Transverse colon (tissue), 4 donors: ENCODE measurements at regions not wholly inside any gene's neighbourhood (a gene's known extent, or its start where the extent isn't known, plus 50 kb on each side); places are given as distances from the start of the nearest gene placed in this dataset.

Source experiments
- DNase-seq: peaks from one replicate; pipeline ENCODE4 v3.0.0-alpha.2; 2019
- H3K27ac ChIP-seq, 4 donors: fragments of 200-600 bp; sonication (generic); 2 replicates each; pipeline ENCODE4 v1.5.1; 2016 to 2018; ENCODE audit warnings: inconsistent platforms in 4 of 4
- H3K27me3 ChIP-seq: fragments of 200-600 bp; sonication (generic); 2 replicates; pipeline ENCODE4 v1.5.1; 2017; ENCODE audit warnings: inconsistent platforms
- H3K36me3 ChIP-seq, 4 donors: fragments of 200-600 bp; sonication (generic); 2 replicates each; pipeline ENCODE4 v1.5.1; 2017 to 2019; ENCODE audit warnings: inconsistent platforms in 4 of 4
- H3K4me1 ChIP-seq, 4 donors: fragments of 200-600 bp; sonication (generic); 2 replicates each; pipeline ENCODE4 v1.5.1; 2017 to 2020; ENCODE audit warnings: inconsistent platforms in 4 of 4
- H3K4me3 ChIP-seq, 4 donors: fragments of 200-600 bp; sonication (generic); 1 replicate in 1 of 4; 2 replicates in 3 of 4; pipeline versions ENCODE4 v1.5.1 to v1.6.1; 2017 to 2019; ENCODE audit warnings: inconsistent platforms in 4 of 4
- H3K9me3 ChIP-seq, 2 donors: fragments of 200-600 bp; sonication (generic); 2 replicates each; pipeline ENCODE4 v1.5.1; 2017 to 2019; ENCODE audit warnings: inconsistent platforms in 2 of 2
- EP300 ChIP-seq: sonication (generic); formaldehyde crosslinking; IDR thresholded peaks from one replicate; pipeline ENCODE4 v1.6.1; 2017; ENCODE audit warnings: antibody characterized with exemption, low read depth
- POLR2A ChIP-seq: fragments of 450-650 bp; IDR thresholded peaks from one replicate; pipeline ENCODE4 v1.6.1; 2016; ENCODE audit warnings: antibody characterized with exemption, mild to moderate bottlenecking, moderate library complexity
- POLR2AphosphoS5 ChIP-seq, 3 donors: sonication (generic); formaldehyde crosslinking; IDR thresholded peaks; one replicate each; pipeline ENCODE4 v1.6.1; 2016; ENCODE audit warnings: antibody characterized with exemption in 3 of 3
- WGBS, 2 donors: methylation state at CpG; one replicate each; pipeline ENCODE4 v1.1.5; 2018; ENCODE audit warnings: low coverage in 1 of 2; 5-methylcytosine and 5-hydroxymethylcytosine counted together
- in situ Hi-C, 4 donors: fragments of 200-750 bp; cut with MboI; loops; one replicate each; pipeline versions ENCODE4 v1.15.0 to v1.15.1; 2017; ENCODE audit warnings: low sequenced_read_pairs in 3 of 4, low pct_ligation_motif_present in 1 of 4, low pct_unique_long_range_greater_than_20kb in 1 of 4
- intact Hi-C: fragments of 100-400 bp; cut with DNase I; formaldehyde crosslinking; loops from one replicate; pipeline ENCODE4 v1.15.1; 2023; ENCODE audit warnings: low total_unique reads
- TF ChIP-seq, protein P1 (sequence below), 5 experiments: fragments of 200-600 bp in 3 of 5; fragments of 450-650 bp in 2 of 5; sonication (generic) in 3 of 5; IDR thresholded peaks; 1 replicate in 2 of 5; 2 replicates in 3 of 5; pipeline ENCODE4 v1.5.1; 2016 to 2017; ENCODE audit warnings: antibody characterized with exemption in 5 of 5, inconsistent platforms in 3 of 5, mild to moderate bottlenecking in 2 of 5, moderate library complexity in 1 of 5

GRCh38 chr22:48941903-48942575, 885.6 kb downstream of the BRD1 start:
- 66% methylated on average over 12 of the region's 12 CpGs; no CpG with 5 or more reads in 1 of the 2 donors for WGBS, 2 donors
- TF ChIP-seq, protein P1, sequence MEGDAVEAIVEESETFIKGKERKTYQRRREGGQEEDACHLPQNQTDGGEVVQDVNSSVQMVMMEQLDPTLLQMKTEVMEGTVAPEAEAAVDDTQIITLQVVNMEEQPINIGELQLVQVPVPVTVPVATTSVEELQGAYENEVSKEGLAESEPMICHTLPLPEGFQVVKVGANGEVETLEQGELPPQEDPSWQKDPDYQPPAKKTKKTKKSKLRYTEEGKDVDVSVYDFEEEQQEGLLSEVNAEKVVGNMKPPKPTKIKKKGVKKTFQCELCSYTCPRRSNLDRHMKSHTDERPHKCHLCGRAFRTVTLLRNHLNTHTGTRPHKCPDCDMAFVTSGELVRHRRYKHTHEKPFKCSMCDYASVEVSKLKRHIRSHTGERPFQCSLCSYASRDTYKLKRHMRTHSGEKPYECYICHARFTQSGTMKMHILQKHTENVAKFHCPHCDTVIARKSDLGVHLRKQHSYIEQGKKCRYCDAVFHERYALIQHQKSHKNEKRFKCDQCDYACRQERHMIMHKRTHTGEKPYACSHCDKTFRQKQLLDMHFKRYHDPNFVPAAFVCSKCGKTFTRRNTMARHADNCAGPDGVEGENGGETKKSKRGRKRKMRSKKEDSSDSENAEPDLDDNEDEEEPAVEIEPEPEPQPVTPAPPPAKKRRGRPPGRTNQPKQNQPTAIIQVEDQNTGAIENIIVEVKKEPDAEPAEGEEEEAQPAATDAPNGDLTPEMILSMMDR (IDR thresholded peaks at IDR 0.05) = no peak
- TF ChIP-seq POLR2AphosphoS5 (IDR thresholded peaks at IDR 0.05) = no peak
- Histone ChIP-seq H3K4me3 (no peak overlapping the region), H3K4me1 (no peaks in the 10 kb centered on the region), H3K27me3 (peaks cover 5% of the 10 kb centered on the region), H3K27ac (no peak overlapping the region), H3K9me3 (no peaks in the 10 kb centered on the region), H3K36me3 (no peaks in the 10 kb centered on the region)
- in situ Hi-C loops (no loop called here), intact Hi-C loops (no loop called here)
- peak; percentile 1 for DNase-seq

DNA sequence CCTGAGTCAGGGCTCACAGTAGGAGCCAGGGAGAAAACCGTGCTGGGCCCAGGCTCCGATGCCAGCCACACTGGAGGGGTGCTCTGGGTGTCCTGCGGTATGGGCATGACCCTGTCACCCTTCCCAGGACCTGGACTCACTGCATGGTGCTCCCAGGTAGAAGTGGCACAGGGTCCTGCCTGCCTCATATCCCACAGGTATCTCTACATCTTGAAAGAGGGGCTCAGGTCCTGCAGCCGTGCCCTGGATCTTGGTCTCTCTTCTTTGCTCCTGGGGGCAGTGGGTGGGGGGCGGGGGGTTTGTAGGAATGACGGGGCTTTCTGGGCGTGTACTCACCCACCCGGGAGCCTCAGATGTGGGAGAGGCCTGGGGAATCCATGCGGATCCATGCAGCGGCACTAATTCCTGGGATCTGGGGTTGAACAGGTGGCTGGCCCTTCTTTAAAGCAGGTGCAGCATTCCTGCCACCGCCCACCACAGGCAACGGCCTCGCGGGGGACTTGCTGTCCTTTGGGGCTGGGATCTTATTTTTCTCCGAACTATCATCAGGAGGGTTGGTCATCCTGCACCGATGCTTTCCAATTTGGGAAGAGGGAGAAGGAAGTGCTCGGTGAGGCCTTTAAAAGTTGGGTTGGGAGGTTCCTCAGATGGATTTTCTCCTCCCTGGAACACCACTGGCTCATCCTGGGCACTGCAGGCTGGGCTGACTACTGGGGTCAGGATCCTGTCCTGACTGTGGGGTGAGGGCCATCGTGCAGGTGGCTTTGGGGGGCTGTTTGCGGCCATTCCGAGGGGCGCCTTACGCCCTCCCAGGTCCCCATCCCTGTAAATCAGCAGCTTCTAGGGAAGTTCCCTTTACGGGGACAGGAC, 886.4 kb downstream of the BRD1 start:
- Histone ChIP-seq H3K4me3 (no peak overlapping the region), H3K36me3 (no peaks in the 10 kb centered on the region), H3K4me1 (no peaks in the 10 kb centered on the region), H3K27me3 (peaks cover 5% of the 10 kb centered on the region), H3K9me3 (no peaks in the 10 kb centered on the region), H3K27ac (no peak overlapping the region)
- intact Hi-C loops = no loop called here
- in situ Hi-C loops = no loop called here
- TF ChIP-seq POLR2AphosphoS5 (IDR thresholded peaks at IDR 0.05) (no peak), EP300 (no peak)
- TF ChIP-seq, protein P1 (IDR thresholded peaks at IDR 0.05) = no peak
- peak; percentile 3 for DNase-seq
- WGBS, 2 donors = 64% methylated on average over 21 of the region's 23 CpGs; no CpG with 5 or more reads in 1 of the 2 donors

- intact Hi-C loops (no loop called here), in situ Hi-C loops (no loop called here)
- Histone ChIP-seq H3K27ac (no peak overlapping the region), H3K27me3 (peaks cover 5% of the 10 kb centered on the region), H3K36me3 (no peaks in the 10 kb centered on the region), H3K4me3 (no peak overlapping the region), H3K9me3 (no peaks in the 10 kb centered on the region), H3K4me1 (no peaks in the 10 kb centered on the region)
- TF ChIP-seq, protein P1 (IDR thresholded peaks at IDR 0.05) = no peak
- TF ChIP-seq EP300 = no peak
- TF ChIP-seq POLR2A = no peak
- no peak for TF ChIP-seq POLR2AphosphoS5 (IDR thresholded peaks at IDR 0.05)
- 73% methylated on average over 20 of the region's 20 CpGs; no CpG with 5 or more reads in 1 of the 2 donors for WGBS, 2 donors
- peak; percentile 3 for DNase-seq
Observed at GRCh38 chr22:48940266-48941032, 887.2 kb downstream of the BRD1 start.
